IPS-20b (cell line): ENCODE measurements at regions not wholly inside any gene's neighbourhood (a gene's known extent, or its start where the extent isn't known, plus 50 kb on each side); places are given as distances from the start of the nearest gene placed in this dataset.

Experiments
- H3K27ac ChIP-seq: one replicate; pipeline ENCODE4 v1.5.1; 2013; ENCODE audit warnings: low read length
- H3K27me3 ChIP-seq: 2 replicates; pipeline ENCODE4 v1.6.1; 2013; ENCODE audit warnings: mild to moderate bottlenecking, low read length, inconsistent platforms; ENCODE audit not compliant: insufficient read depth
- H3K36me3 ChIP-seq: 2 replicates; pipeline ENCODE4 v1.6.1; 2013; ENCODE audit warnings: low read depth, mild to moderate bottlenecking, inconsistent platforms, low read length, moderate library complexity; ENCODE audit not compliant: insufficient read depth
- H3K4me1 ChIP-seq: 2 replicates; pipeline ENCODE4 v1.6.1; 2013; ENCODE audit warnings: mild to moderate bottlenecking, control low read depth, inconsistent platforms, low read length, moderate library complexity; ENCODE audit not compliant: insufficient read depth
- H3K4me3 ChIP-seq: 2 replicates; pipeline ENCODE4 v1.5.1; 2013; ENCODE audit warnings: mild to moderate bottlenecking, low read length, inconsistent platforms
- H3K9ac ChIP-seq: 2 replicates; pipeline ENCODE4 v1.6.1; 2013; ENCODE audit warnings: low read depth, mild to moderate bottlenecking, inconsistent platforms, low read length, moderate library complexity
- H3K9me3 ChIP-seq: 2 replicates; pipeline ENCODE4 v1.6.1; 2013; ENCODE audit warnings: mild to moderate bottlenecking, low read depth, low read length, inconsistent platforms; ENCODE audit not compliant: insufficient read depth

GRCh38 chr7:66413379-66414114, 208.4 kb downstream of the TPST1 start:
- Histone ChIP-seq H3K9me3 (no peaks in the 10 kb centered on the region), H3K27ac (no peak overlapping the region), H3K27me3 (peaks cover 6% of the 10 kb centered on the region; the same call in 1 of the 2 replicates), H3K36me3 (no peaks in the 10 kb centered on the region; the same call in 1 of the 2 replicates), H3K4me1 (no peaks in the 10 kb centered on the region), H3K4me3 (peak overlapping the region; percentile 57), H3K9ac (no peak overlapping the region)

- H3K9ac ChIP-seq = no peak overlapping the region
- no peak overlapping the region for H3K4me3 ChIP-seq
- H3K27ac ChIP-seq = no peak overlapping the region
- H3K4me1 ChIP-seq = no peaks in the 10 kb centered on the region
- H3K36me3 ChIP-seq = no peaks in the 10 kb centered on the region
- H3K27me3 ChIP-seq = peaks cover 6% of the 10 kb centered on the region; the same call in 1 of the 2 replicates
- no peaks in the 10 kb centered on the region for H3K9me3 ChIP-seq
These were observed 210.6 kb downstream of the TPST1 start for GRCh38 chr7:66415659-66416265.

- Histone ChIP-seq H3K4me1 (no peaks in the 10 kb centered on the region), H3K4me3 (no peak overlapping the region), H3K27me3 (no peaks in the 10 kb centered on the region), H3K9me3 (no peaks in the 10 kb centered on the region), H3K27ac (no peak overlapping the region), H3K9ac (no peak overlapping the region), H3K36me3 (no peaks in the 10 kb centered on the region)
These were observed 210.1 kb upstream of the KCTD7 start for GRCh38 chr7:66418537-66418936.

GRCh38 chr7:66419210-66419609, 209.5 kb upstream of the KCTD7 start:
- H3K27ac ChIP-seq = no peak overlapping the region
- no peaks in the 10 kb centered on the region for H3K36me3 ChIP-seq
- no peak overlapping the region for H3K9ac ChIP-seq

GRCh38 chr7:66421830-66422475, 206.7 kb upstream of the KCTD7 start:
- Histone ChIP-seq H3K27ac (no peak overlapping the region), H3K27me3 (no peaks in the 10 kb centered on the region), H3K4me3 (no peak overlapping the region), H3K36me3 (no peaks in the 10 kb centered on the region), H3K9ac (no peak overlapping the region), H3K9me3 (no peaks in the 10 kb centered on the region), H3K4me1 (no peaks in the 10 kb centered on the region)

More at GRCh38 chr7:66419210-66419609, 209.5 kb upstream of the KCTD7 start:
- no peak overlapping the region for H3K4me3 ChIP-seq
- H3K9me3 ChIP-seq = no peaks in the 10 kb centered on the region
- no peaks in the 10 kb centered on the region for H3K27me3 ChIP-seq
- no peaks in the 10 kb centered on the region for H3K4me1 ChIP-seq

GRCh38 chr7:66423729-66424128, 205.0 kb upstream of the KCTD7 start:
- no peaks in the 10 kb centered on the region for H3K27me3 ChIP-seq
- no peaks in the 10 kb centered on the region for H3K9me3 ChIP-seq
- H3K4me1 ChIP-seq = no peaks in the 10 kb centered on the region
- H3K9ac ChIP-seq = no peak overlapping the region
- H3K4me3 ChIP-seq = no peak overlapping the region
- no peaks in the 10 kb centered on the region for H3K36me3 ChIP-seq
- H3K27ac ChIP-seq = no peak overlapping the region

- Histone ChIP-seq H3K36me3 (no peaks in the 10 kb centered on the region), H3K9ac (no peak overlapping the region), H3K27me3 (no peaks in the 10 kb centered on the region), H3K4me3 (no peak overlapping the region), H3K9me3 (no peaks in the 10 kb centered on the region), H3K27ac (no peak overlapping the region), H3K4me1 (no peaks in the 10 kb centered on the region)
These were observed 202.3 kb upstream of the KCTD7 start for GRCh38 chr7:66426332-66426731.

- H3K4me1 ChIP-seq = no peaks in the 10 kb centered on the region
- H3K9ac ChIP-seq = no peak overlapping the region
- H3K27ac ChIP-seq = no peak overlapping the region
- H3K27me3 ChIP-seq = no peaks in the 10 kb centered on the region
- no peaks in the 10 kb centered on the region for H3K36me3 ChIP-seq
- H3K4me3 ChIP-seq = no peak overlapping the region
- H3K9me3 ChIP-seq = no peaks in the 10 kb centered on the region
These were observed 201.7 kb upstream of the KCTD7 start for GRCh38 chr7:66426996-66427395.

GRCh38 chr7:66427956-66428355, 200.7 kb upstream of the KCTD7 start:
- H3K27me3 ChIP-seq = no peaks in the 10 kb centered on the region
- H3K4me3 ChIP-seq = no peak overlapping the region
- no peaks in the 10 kb centered on the region for H3K9me3 ChIP-seq
- H3K4me1 ChIP-seq = no peaks in the 10 kb centered on the region
- H3K9ac ChIP-seq = no peak overlapping the region
- no peaks in the 10 kb centered on the region for H3K36me3 ChIP-seq
- no peak overlapping the region for H3K27ac ChIP-seq

GRCh38 chr7:66429498-66430163, 199.1 kb upstream of the KCTD7 start:
- no peak overlapping the region for H3K27ac ChIP-seq
- no peaks in the 10 kb centered on the region for H3K27me3 ChIP-seq
- no peak overlapping the region for H3K4me3 ChIP-seq
- no peaks in the 10 kb centered on the region for H3K9me3 ChIP-seq
- no peak overlapping the region for H3K9ac ChIP-seq
- no peaks in the 10 kb centered on the region for H3K36me3 ChIP-seq
- H3K4me1 ChIP-seq = no peaks in the 10 kb centered on the region

- Histone ChIP-seq H3K4me1 (no peaks in the 10 kb centered on the region), H3K27me3 (no peaks in the 10 kb centered on the region), H3K9ac (no peak overlapping the region), H3K9me3 (no peaks in the 10 kb centered on the region), H3K4me3 (no peak overlapping the region), H3K36me3 (no peaks in the 10 kb centered on the region), H3K27ac (no peak overlapping the region)
These were observed 198.5 kb upstream of the KCTD7 start for GRCh38 chr7:66430164-66430545.
